ENCODE measurements at regions not wholly inside any gene's neighbourhood (a gene's known extent, or its start where the extent isn't known, plus 50 kb on each side); places are given as distances from the start of the nearest gene placed in this dataset.

GRCh38 chr17:37802061-37802595 lies 57.3 kb upstream of the HNF1B start:
- no peak overlapping the region for H3K27ac ChIP-seq (replicated peaks; ENCODE audit: low read length)

GRCh38 chr17:37801171-37801570 lies 56.3 kb upstream of the HNF1B start:
- no peak overlapping the region for H3K18ac ChIP-seq (ENCODE audit: low read length)
- H3K14ac ChIP-seq (ENCODE audit: low read length) = no peak overlapping the region
- H2BK15ac ChIP-seq (ENCODE audit: low read length) = no peak overlapping the region
- no peak overlapping the region for H3K4ac ChIP-seq (ENCODE audit: low read length)
- H4K8ac ChIP-seq (ENCODE audit: low read depth, low read length) = no peak overlapping the region
- no peaks in the 10 kb centered on the region for H3K79me1 ChIP-seq (ENCODE audit: low read depth, low read length)
- no peaks in the 10 kb centered on the region for H3K27me3 ChIP-seq (ENCODE audit: control insufficient read depth in 3 of 3, insufficient read depth in 3 of 3, low read depth in 1 of 3, low read length in 3 of 3)
- no peak overlapping the region for H3K27ac ChIP-seq (replicated peaks; ENCODE audit: low read length)
- H3K36me3 ChIP-seq (replicated peaks in 1 of 2; ENCODE audit: control insufficient read depth in 2 of 2, insufficient read depth in 2 of 2, low read length in 2 of 2) = no peaks in the 10 kb centered on the region
- H3K4me1 ChIP-seq (ENCODE audit: control insufficient read depth in 2 of 2, insufficient read depth in 1 of 2, low read depth in 1 of 2, low read length in 2 of 2) = no peaks in the 10 kb centered on the region
- H3K4me3 ChIP-seq (ENCODE audit: low read length in 2 of 2) = no peak overlapping the region
- H3K9me3 ChIP-seq (replicated peaks in 1 of 2; ENCODE audit: control insufficient read depth in 2 of 2, insufficient read depth in 1 of 2, low read depth in 1 of 2, low read length in 2 of 2) = no peaks in the 10 kb centered on the region
- H2BK12ac ChIP-seq (ENCODE audit: low read length) = no peak overlapping the region
- no peak overlapping the region for H3K23ac ChIP-seq (ENCODE audit: low read depth, low read length, poor library complexity)
- H2AFZ ChIP-seq (ENCODE audit: low read length) = no peak overlapping the region
- H3K9ac ChIP-seq (ENCODE audit: low read depth, low read length, poor library complexity) = no peak overlapping the region
- no peak overlapping the region for H4K91ac ChIP-seq (ENCODE audit: low read depth, low read length, poor library complexity)
- no peak overlapping the region for H2BK120ac ChIP-seq (ENCODE audit: low read depth, low read length)
- H2AK5ac ChIP-seq (ENCODE audit: low read depth, low read length) = no peak overlapping the region
- no peak for DNase-seq (ENCODE audit: low spot score)
- WGBS, 2 donors (ENCODE audit: extremely low coverage in 2 of 2, insufficient read length in 2 of 2, insufficient replicate concordance in 1 of 2) = no CpG with 5 or more reads among the region's 5 CpGs
- H3K4me2 ChIP-seq (ENCODE audit: insufficient read depth, low read length, poor library complexity, severe bottlenecking) = no peak overlapping the region
- no peak overlapping the region for H2BK5ac ChIP-seq (ENCODE audit: low read length)

More at GRCh38 chr17:37802061-37802595, 57.3 kb upstream of the HNF1B start:
- Histone ChIP-seq H3K18ac (ENCODE audit: low read length) (no peak overlapping the region), H2BK5ac (ENCODE audit: low read length) (no peak overlapping the region), H2BK15ac (ENCODE audit: low read length) (no peak overlapping the region), H3K27me3 (ENCODE audit: control insufficient read depth in 3 of 3, insufficient read depth in 3 of 3, low read depth in 1 of 3, low read length in 3 of 3) (no peaks in the 10 kb centered on the region), H4K8ac (ENCODE audit: low read depth, low read length) (no peak overlapping the region), H3K79me1 (ENCODE audit: low read depth, low read length) (no peaks in the 10 kb centered on the region), H4K91ac (ENCODE audit: low read depth, low read length, poor library complexity) (no peak overlapping the region), H2BK120ac (ENCODE audit: low read depth, low read length) (no peak overlapping the region), H3K4me3 (ENCODE audit: low read length in 2 of 2) (no peak overlapping the region), H3K23ac (ENCODE audit: low read depth, low read length, poor library complexity) (no peak overlapping the region), H3K4me2 (ENCODE audit: insufficient read depth, low read length, poor library complexity, severe bottlenecking) (no peak overlapping the region), H3K9me3 (replicated peaks in 1 of 2; ENCODE audit: control insufficient read depth in 2 of 2, insufficient read depth in 1 of 2, low read depth in 1 of 2, low read length in 2 of 2) (no peaks in the 10 kb centered on the region), H3K14ac (ENCODE audit: low read length) (no peak overlapping the region), H3K36me3 (replicated peaks in 1 of 2; ENCODE audit: control insufficient read depth in 2 of 2, insufficient read depth in 2 of 2, low read length in 2 of 2) (no peaks in the 10 kb centered on the region), H3K9ac (ENCODE audit: low read depth, low read length, poor library complexity) (no peak overlapping the region), H2BK12ac (ENCODE audit: low read length) (no peak overlapping the region), H2AK5ac (ENCODE audit: low read depth, low read length) (no peak overlapping the region), H3K4me1 (ENCODE audit: control insufficient read depth in 2 of 2, insufficient read depth in 1 of 2, low read depth in 1 of 2, low read length in 2 of 2) (no peaks in the 10 kb centered on the region), H2AFZ (ENCODE audit: low read length) (no peak overlapping the region), H3K4ac (ENCODE audit: low read length) (no peak overlapping the region)
- no CpG with 5 or more reads among the region's 3 CpGs for WGBS, 2 donors (ENCODE audit: extremely low coverage in 2 of 2, insufficient read length in 2 of 2, insufficient replicate concordance in 1 of 2)
- DNase-seq (ENCODE audit: low spot score) = no peak

- H3K14ac ChIP-seq (ENCODE audit: low read length) = no peak overlapping the region
- H2BK120ac ChIP-seq (ENCODE audit: low read depth, low read length) = no peak overlapping the region
- no peak overlapping the region for H2BK5ac ChIP-seq (ENCODE audit: low read length)
Measured at GRCh38 chr17:37797206-37797605, 52.3 kb upstream of the HNF1B start.

GRCh38 chr17:37796076-37796475 lies 51.2 kb upstream of the HNF1B start:
- Histone ChIP-seq H4K91ac (ENCODE audit: low read depth, low read length, poor library complexity) (no peak overlapping the region), H3K27me3 (ENCODE audit: control insufficient read depth in 3 of 3, insufficient read depth in 3 of 3, low read depth in 1 of 3, low read length in 3 of 3) (no peaks in the 10 kb centered on the region), H3K9me3 (replicated peaks in 1 of 2; ENCODE audit: control insufficient read depth in 2 of 2, insufficient read depth in 1 of 2, low read depth in 1 of 2, low read length in 2 of 2) (no peaks in the 10 kb centered on the region), H3K4me2 (ENCODE audit: insufficient read depth, low read length, poor library complexity, severe bottlenecking) (no peak overlapping the region), H2BK120ac (ENCODE audit: low read depth, low read length) (no peak overlapping the region), H2BK12ac (ENCODE audit: low read length) (no peak overlapping the region), H3K79me1 (ENCODE audit: low read depth, low read length) (no peaks in the 10 kb centered on the region), H4K8ac (ENCODE audit: low read depth, low read length) (no peak overlapping the region), H3K4me1 (ENCODE audit: control insufficient read depth in 2 of 2, insufficient read depth in 1 of 2, low read depth in 1 of 2, low read length in 2 of 2) (peaks cover 0 to 1% of the 10 kb centered on the region in 2 donors), H3K23ac (ENCODE audit: low read depth, low read length, poor library complexity) (no peak overlapping the region), H3K27ac (replicated peaks; ENCODE audit: low read length) (no peak overlapping the region), H3K14ac (ENCODE audit: low read length) (no peak overlapping the region), H3K9ac (ENCODE audit: low read depth, low read length, poor library complexity) (peak overlapping the region; percentile 39), H2BK5ac (ENCODE audit: low read length) (peak overlapping the region; percentile 5), H2AK5ac (ENCODE audit: low read depth, low read length) (no peak overlapping the region), H3K4me3 (ENCODE audit: low read length in 2 of 2) (no peak overlapping the region), H3K4ac (ENCODE audit: low read length) (no peak overlapping the region), H2AFZ (ENCODE audit: low read length) (no peak overlapping the region), H3K18ac (ENCODE audit: low read length) (no peak overlapping the region), H3K36me3 (replicated peaks in 1 of 2; ENCODE audit: control insufficient read depth in 2 of 2, insufficient read depth in 2 of 2, low read length in 2 of 2) (no peaks in the 10 kb centered on the region), H2BK15ac (ENCODE audit: low read length) (peak overlapping the region; percentile 55)
- DNase-seq (ENCODE audit: low spot score) = no peak
- WGBS, 2 donors (ENCODE audit: extremely low coverage in 2 of 2, insufficient read length in 2 of 2, insufficient replicate concordance in 1 of 2) = no CpG with 5 or more reads among the region's 8 CpGs

More at GRCh38 chr17:37797206-37797605, 52.3 kb upstream of the HNF1B start:
- H2BK12ac ChIP-seq (ENCODE audit: low read length) = no peak overlapping the region
- no peak overlapping the region for H2BK15ac ChIP-seq (ENCODE audit: low read length)
- no peak overlapping the region for H3K4me2 ChIP-seq (ENCODE audit: insufficient read depth, low read length, poor library complexity, severe bottlenecking)
- H3K9ac ChIP-seq (ENCODE audit: low read depth, low read length, poor library complexity) = no peak overlapping the region
- no peak overlapping the region for H3K27ac ChIP-seq (replicated peaks; ENCODE audit: low read length)
- H2AK5ac ChIP-seq (ENCODE audit: low read depth, low read length) = no peak overlapping the region
- no peak overlapping the region for H3K18ac ChIP-seq (ENCODE audit: low read length)
- H3K4ac ChIP-seq (ENCODE audit: low read length) = no peak overlapping the region
- H4K8ac ChIP-seq (ENCODE audit: low read depth, low read length) = no peak overlapping the region
- H3K4me3 ChIP-seq (ENCODE audit: low read length in 2 of 2) = no peak overlapping the region
- no peak for DNase-seq (ENCODE audit: low spot score)
- H3K4me1 ChIP-seq (ENCODE audit: control insufficient read depth in 2 of 2, insufficient read depth in 1 of 2, low read depth in 1 of 2, low read length in 2 of 2) = peaks cover 0 to 1% of the 10 kb centered on the region in 2 donors
- H3K36me3 ChIP-seq (replicated peaks in 1 of 2; ENCODE audit: control insufficient read depth in 2 of 2, insufficient read depth in 2 of 2, low read length in 2 of 2) = no peaks in the 10 kb centered on the region
- no peaks in the 10 kb centered on the region for H3K9me3 ChIP-seq (replicated peaks in 1 of 2; ENCODE audit: control insufficient read depth in 2 of 2, insufficient read depth in 1 of 2, low read depth in 1 of 2, low read length in 2 of 2)
- H3K27me3 ChIP-seq (ENCODE audit: control insufficient read depth in 3 of 3, insufficient read depth in 3 of 3, low read depth in 1 of 3, low read length in 3 of 3) = no peaks in the 10 kb centered on the region
- H4K91ac ChIP-seq (ENCODE audit: low read depth, low read length, poor library complexity) = no peak overlapping the region
- H3K23ac ChIP-seq (ENCODE audit: low read depth, low read length, poor library complexity) = peak overlapping the region; percentile 22
- no peak overlapping the region for H2AFZ ChIP-seq (ENCODE audit: low read length)
- no peaks in the 10 kb centered on the region for H3K79me1 ChIP-seq (ENCODE audit: low read depth, low read length)
